Fibroblast of the aortic adventitia (primary cell): ENCODE measurements at regions not wholly inside any gene's neighbourhood (a gene's known extent, or its start where the extent isn't known, plus 50 kb on each side); places are given as distances from the start of the nearest gene placed in this dataset.

Experiments
- DNase-seq: peaks from one replicate; pipeline ENCODE4 v3.0.0-alpha.2; 2010; ENCODE audit warnings: low read depth
- H3K4me3 ChIP-seq: 2 replicates; pipeline ENCODE4 v1.5.1; 2011; ENCODE audit warnings: low read depth, mild to moderate bottlenecking, control low read depth, low read length, moderate library complexity
- CTCF ChIP-seq: IDR thresholded peaks from 2 replicates; pipeline ENCODE4 v1.5.1; 2011; ENCODE audit warnings: mild to moderate bottlenecking, low read length, control low read depth, inconsistent platforms; ENCODE audit not compliant: insufficient read depth

- H3K4me3 ChIP-seq, result no peak overlapping the region
- TF ChIP-seq CTCF, result no peak
- DNase-seq, result peak; percentile 47
Measured at GRCh38 chr20:39800111-39800510, 838.0 kb downstream of the DHX35 start.

- H3K4me3 ChIP-seq, result no peak overlapping the region
- no peak for DNase-seq
- TF ChIP-seq CTCF, result no peak
Measured at GRCh38 chr20:39799366-39799965, 837.3 kb downstream of the DHX35 start.

GRCh38 chr20:39795401-39796272 lies 833.5 kb downstream of the DHX35 start:
- H3K4me3 ChIP-seq, result no peak overlapping the region
- peak; percentile 9 for DNase-seq
- no peak for TF ChIP-seq CTCF

GRCh38 chr20:39792334-39792733 lies 830.2 kb downstream of the DHX35 start:
- no peak for TF ChIP-seq CTCF
- DNase-seq, result no peak
- no peak overlapping the region for H3K4me3 ChIP-seq

GRCh38 chr20:39789411-39789810 lies 827.3 kb downstream of the DHX35 start:
- no peak overlapping the region for H3K4me3 ChIP-seq
- DNase-seq, result no peak
- TF ChIP-seq CTCF, result no peak

GRCh38 chr20:39785252-39785917 lies 823.2 kb downstream of the DHX35 start:
- H3K4me3 ChIP-seq, result no peak overlapping the region
- TF ChIP-seq CTCF, result no peak
- DNase-seq, result no peak
